K562 (cell line): ENCODE measurements at regions not wholly inside any gene's neighbourhood (a gene's known extent, or its start where the extent isn't known, plus 50 kb on each side); places are given as distances from the start of the nearest gene placed in this dataset.

ENCODE experiments used
- ATAC-seq: fragments of 200-7000 bp; cut with Tn5 transposase; 3 replicates; pipeline ENCODE4 v1.9.1; 2020; ENCODE audit warnings: moderate library complexity
- BruUV-seq: library from RNA; stranded (reverse); fragments of 400-500 nt; replicated peaks from 2 replicates; lab custom pipeline; 2021; lab: Mats Ljungman, UMichigan
- CTCF ChIA-PET: fragments of 300-600 bp; formaldehyde crosslinking; extraction: SDS; loops from one replicate; lab custom pipeline; 2021; ENCODE audit warnings: low intra/inter-chr PET ratio; lab: Yijun Ruan, JAX
- POLR2A ChIA-PET: fragments of 300-600, 350-650 bp; sonication (Branson Sonifier 250); formaldehyde crosslinking; extraction: SDS; loops from one replicate; lab custom pipeline; 2021; ENCODE audit warnings: antibody characterized with exemption, inconsistent platforms; lab: Yijun Ruan, JAX
- DNase-seq, 4 experiments: peaks; one replicate each; pipeline versions ENCODE4 v3.0.0 to v3.0.0-alpha.2; 2011 to 2018; ENCODE audit warnings: low spot score in 3 of 4, mixed read lengths in 3 of 4; ENCODE audit errors: extremely low read depth in 1 of 4
- FAIRE-seq: peaks from 2 replicates; lab custom pipeline; 2011; peaks lifted over from hg19 to GRCh38; lab: Jason Lieb, UNC
- H2AFZ ChIP-seq: 2 replicates; pipeline ENCODE4 v1.6.0; 2011; ENCODE audit warnings: low read depth, low read length, control low read depth, inconsistent platforms
- H3K27ac ChIP-seq: fragments of 200-600 bp; 3 replicates; pipeline ENCODE4 v1.8.0; 2011; ENCODE audit warnings: low read depth, mild to moderate bottlenecking, control low read depth, inconsistent platforms, low read length, moderate library complexity, mixed read lengths; ENCODE audit errors: extremely low read depth
- H3K27me3 ChIP-seq, 2 experiments: fragments of 300-600 bp in 1 of 2; 2 replicates in 1 of 2; 3 replicates in 1 of 2; pipeline versions ENCODE4 v1.6.0 to v1.8.0; 2011; ENCODE audit warnings: inconsistent platforms in 2 of 2, low read length in 2 of 2, mild to moderate bottlenecking in 1 of 2, mixed read lengths in 1 of 2, moderate library complexity in 1 of 2; ENCODE audit not compliant: control insufficient read depth in 2 of 2, insufficient read depth in 2 of 2
- H3K36me3 ChIP-seq: fragments of 300-600 bp; 3 replicates; pipeline ENCODE4 v1.8.0; 2011; ENCODE audit warnings: mild to moderate bottlenecking, low read length, inconsistent platforms; ENCODE audit not compliant: control insufficient read depth, insufficient read depth
- H3K4me1 ChIP-seq, 2 experiments: fragments of 200-600 bp in 1 of 2; replicated peaks in 1 of 2; 2 replicates in 1 of 2; 3 replicates in 1 of 2; pipeline versions ENCODE4 v1.5.1 to v1.8.0; 2011; ENCODE audit warnings: inconsistent platforms in 2 of 2, low read length in 2 of 2, mild to moderate bottlenecking in 1 of 2, mixed read lengths in 1 of 2, moderate library complexity in 1 of 2; ENCODE audit not compliant: control insufficient read depth in 2 of 2, insufficient read depth in 2 of 2
- H3K4me2 ChIP-seq: 2 replicates; pipeline ENCODE4 v1.6.1; 2011; ENCODE audit warnings: low read length, control low read depth, inconsistent platforms, mixed read lengths; ENCODE audit not compliant: insufficient read depth
- H3K4me3 ChIP-seq: fragments of 200-600 bp; sonication (generic), shearing (Covaris generic); 2 replicates; pipeline ENCODE4 v1.5.1; 2016; ENCODE audit warnings: control low read depth, inconsistent platforms
- H3K79me2 ChIP-seq: fragments of 200-600 bp; 3 replicates; pipeline ENCODE4 v1.8.0; 2011; ENCODE audit warnings: low read length, inconsistent platforms; ENCODE audit not compliant: control insufficient read depth, insufficient read depth
- H3K9ac ChIP-seq, 2 experiments: 2 replicates each; pipeline versions ENCODE4 v1.6.0 to v1.6.1; 2011; ENCODE audit warnings: low read depth in 2 of 2, low read length in 2 of 2, control low read depth in 1 of 2, inconsistent platforms in 1 of 2, mild to moderate bottlenecking in 1 of 2, mixed read lengths in 1 of 2; ENCODE audit not compliant: insufficient read depth in 1 of 2
- H3K9me1 ChIP-seq: one replicate; pipeline ENCODE4 v1.6.0; 2011; ENCODE audit warnings: inconsistent platforms, mild to moderate bottlenecking, low read length, moderate library complexity; ENCODE audit not compliant: control insufficient read depth, insufficient read depth
- H3K9me3 ChIP-seq: replicated peaks from 2 replicates; pipeline ENCODE4 v1.5.1; 2011; ENCODE audit warnings: low read depth, low read length, inconsistent platforms; ENCODE audit not compliant: control insufficient read depth, insufficient read depth
- H4K20me1 ChIP-seq: replicated peaks from 2 replicates; pipeline ENCODE4 v1.6.1; 2011; ENCODE audit warnings: low read length, inconsistent platforms, mixed read lengths; ENCODE audit not compliant: control insufficient read depth, insufficient read depth
- BMI1 ChIP-seq: fragments of 150-350 bp; IDR thresholded peaks from 2 replicates; pipeline ENCODE4 v1.6.1; 2014; ENCODE audit warnings: low read length
- BRF2 ChIP-seq: IDR thresholded peaks from 3 replicates; pipeline ENCODE4 v1.6.1; 2011; ENCODE audit warnings: borderline replicate concordance, mild to moderate bottlenecking; ENCODE audit not compliant: insufficient read length, insufficient read depth
- ERF ChIP-seq: fragments of 450-650 bp; formaldehyde crosslinking; IDR thresholded peaks from 2 replicates; pipeline ENCODE4 v1.4.0; 2020; ENCODE audit warnings: mild to moderate bottlenecking, mixed read lengths
- FOXP4 ChIP-seq: sonication (generic); formaldehyde crosslinking; IDR thresholded peaks from 2 replicates; pipeline ENCODE4 v1.8.0; 2022; ENCODE audit warnings: mild to moderate bottlenecking, missing genetic modification reagents, borderline replicate concordance
- KLF10 ChIP-seq: fragments of 250-450 bp; sonication (Bioruptor Pico); IDR thresholded peaks from 2 replicates; pipeline ENCODE4 v1.6.1; 2021; ENCODE audit warnings: matching md5 sums
- MYC ChIP-seq, 2 experiments: fragments of 250-450 bp in 1 of 2; sonication (Bioruptor Pico) in 1 of 2; IDR thresholded peaks; 2 replicates each; pipeline versions ENCODE4 v1.5.1 to v1.6.1; 2012 to 2021; ENCODE audit warnings: low read depth in 2 of 2, borderline replicate concordance in 1 of 2, improper control_type of control experiment in 1 of 2, low read length in 1 of 2, mild to moderate bottlenecking in 1 of 2, moderate library complexity in 1 of 2
- PRMT5 ChIP-seq: sonication (generic); formaldehyde crosslinking; IDR thresholded peaks from 2 replicates; pipeline ENCODE4 v1.5.0; 2020; ENCODE audit warnings: missing genetic modification reagents
- RFX5 ChIP-seq: IDR thresholded peaks from 2 replicates; pipeline ENCODE4 v1.6.1; 2011; ENCODE audit warnings: low read depth, mild to moderate bottlenecking, improper control_type of control experiment, low read length
- ZFP1 ChIP-seq: fragments of 450-650 bp; formaldehyde crosslinking; IDR thresholded peaks from 2 replicates; pipeline ENCODE4 v1.4.0; 2020; ENCODE audit warnings: mild to moderate bottlenecking, mixed read lengths
- ZNF277 ChIP-seq: fragments of 250-450 bp; sonication (Bioruptor Pico); IDR thresholded peaks from 2 replicates; pipeline ENCODE4 v1.8.0; 2022; ENCODE audit warnings: inconsistent platforms, mild to moderate bottlenecking, moderate library complexity, borderline replicate concordance
- ZNF75A ChIP-seq: fragments of 450-650 bp; formaldehyde crosslinking; IDR thresholded peaks from 2 replicates; pipeline ENCODE4 v1.4.0; 2020; ENCODE audit warnings: mild to moderate bottlenecking
- WGBS: fragments of 100-300 bp; shearing (Covaris generic); methylation state at CpG from one replicate; pipeline ENCODE4 v1.1.6; 2016; ENCODE audit warnings: low coverage, mixed read lengths; ENCODE audit not compliant: insufficient coverage; ENCODE audit errors: missing lambda C conversion rate; 5-methylcytosine and 5-hydroxymethylcytosine counted together
- in situ Hi-C: fragments of 300-500 bp; cut with MboI; formaldehyde crosslinking; loops from 4 replicates; pipeline ENCODE4 v1.15.0; 2018; ENCODE audit warnings: inconsistent platforms, mixed read lengths
- intact Hi-C: fragments of 100-400 bp; cut with micrococcal nuclease; formaldehyde crosslinking; loops from 2 replicates; pipeline ENCODE4 v1.14.2; 2022

GRCh38 chr5:98656796-98657195 lies 116.7 kb upstream of the RGMB start:
- Histone ChIP-seq H4K20me1 (no peaks in the 10 kb centered on the region), H3K9me3 (no peaks in the 10 kb centered on the region; the same call in 1 of the 2 replicates), H3K27ac (no peak overlapping the region), H2AFZ (no peak overlapping the region), H3K4me3 (no peak overlapping the region), H3K36me3 (no peaks in the 10 kb centered on the region), H3K27me3 (no peaks in the 10 kb centered on the region), H3K9me1 (no peaks in the 10 kb centered on the region), H3K4me2 (no peak overlapping the region), H3K4me1 (no peaks in the 10 kb centered on the region), H3K79me2 (no peaks in the 10 kb centered on the region), H3K9ac (no peak overlapping the region)
- no peak for TF ChIP-seq ERF
- TF ChIP-seq ZNF277 (CRISPR knock-in tag): no peak
- TF ChIP-seq RFX5: no peak
- no peak for TF ChIP-seq PRMT5
- TF ChIP-seq FOXP4: no peak
- TF ChIP-seq BRF2: no peak
- no peak for TF ChIP-seq MYC (IDR thresholded peaks at IDR 0.05; ENCODE audit: low read depth, low read length)
- no peak for TF ChIP-seq MYC (CRISPR knock-in tag; IDR thresholded peaks at IDR 0.05; ENCODE audit: borderline replicate concordance, low read depth)
- TF ChIP-seq ZNF75A: no peak
- no peak for TF ChIP-seq BMI1
- TF ChIP-seq KLF10: no peak
- no peak for TF ChIP-seq ZFP1 (CRISPR knock-in tag)
- no peak for FAIRE-seq
- ATAC-seq: no peak
- POLR2A ChIA-PET: no interaction called here
- BruUV-seq: no TSS peak
- in situ Hi-C loops (no loop called here), intact Hi-C loops (no loop called here)
- CTCF ChIA-PET: no interaction called here
- 17% methylated on average over 1 of the region's 1 CpG for WGBS
- no peak for DNase-seq
